Transverse colon (tissue), 4 donors: ENCODE measurements at regions not wholly inside any gene's neighbourhood (a gene's known extent, or its start where the extent isn't known, plus 50 kb on each side); places are given as distances from the start of the nearest gene placed in this dataset.

Source experiments
- CTCF ChIP-seq, 5 experiments: fragments of 200-600 bp in 3 of 5; fragments of 450-650 bp in 2 of 5; sonication (generic) in 3 of 5; IDR thresholded peaks; 1 replicate in 2 of 5; 2 replicates in 3 of 5; pipeline ENCODE4 v1.5.1; 2016 to 2017; ENCODE audit warnings: antibody characterized with exemption in 5 of 5, inconsistent platforms in 3 of 5, mild to moderate bottlenecking in 2 of 5, moderate library complexity in 1 of 5
- EP300 ChIP-seq: sonication (generic); formaldehyde crosslinking; IDR thresholded peaks from one replicate; pipeline ENCODE4 v1.6.1; 2017; ENCODE audit warnings: antibody characterized with exemption, low read depth
- POLR2AphosphoS5 ChIP-seq, 3 donors: sonication (generic); formaldehyde crosslinking; IDR thresholded peaks; one replicate each; pipeline ENCODE4 v1.6.1; 2016; ENCODE audit warnings: antibody characterized with exemption in 3 of 3

GRCh38 chr12:113620437-113620976 lies 148.8 kb upstream of the LHX5 start:
- no peak for TF ChIP-seq CTCF (IDR thresholded peaks at IDR 0.05)
- no peak for TF ChIP-seq POLR2AphosphoS5 (IDR thresholded peaks at IDR 0.05)
- no peak for TF ChIP-seq EP300
